Left lobe of liver (tissue), 2 donors: ENCODE measurements at regions not wholly inside any gene's neighbourhood (a gene's known extent, or its start where the extent isn't known, plus 50 kb on each side); places are given as distances from the start of the nearest gene placed in this dataset.
A peak's percentile ranks its signal among the peaks of the same experiment; 100 is the strongest.

ENCODE experiments used
- ATAC-seq: fragments of 200-7000 bp; cut with Tn5 transposase; one replicate; pipeline ENCODE4 v1.9.1; 2020; ENCODE audit warnings: mild to moderate bottlenecking, moderate library complexity
- DNase-seq: peaks from one replicate; pipeline ENCODE4 v3.0.0-alpha.2; 2020; ENCODE audit warnings: low spot score
- donor health status: DM: no; HTN: no; CAD: no; lungs with moderate emphysema.
- donor health status: DM: no; HTN: yes; CAD: no.

- DNase-seq (no peak), ATAC-seq (no peak)
Measured at GRCh38 chr11:92382311-92382710, 157.7 kb downstream of the FAT3 start.

- ATAC-seq (no peak), DNase-seq (no peak)
Measured at GRCh38 chr11:92383430-92383829, 158.8 kb downstream of the FAT3 start.

GRCh38 chr11:92384358-92384757 is 159.7 kb downstream of the FAT3 start:
- ATAC-seq (no peak), DNase-seq (no peak)

GRCh38 chr11:92384802-92385201 is 160.2 kb downstream of the FAT3 start:
- DNase-seq = no peak
- peak; percentile 29 for ATAC-seq

- ATAC-seq (no peak), DNase-seq (no peak)
Measured at GRCh38 chr11:92386577-92386976, 162.0 kb downstream of the FAT3 start.

GRCh38 chr11:92387859-92388258 is 163.2 kb downstream of the FAT3 start:
- no peak for ATAC-seq
- no peak for DNase-seq

GRCh38 chr11:92388380-92388779 is 163.8 kb downstream of the FAT3 start:
- no peak for DNase-seq

GRCh38 chr11:92390783-92391182 is 166.2 kb downstream of the FAT3 start:
- ATAC-seq (no peak), DNase-seq (no peak)

More at GRCh38 chr11:92388380-92388779, 163.8 kb downstream of the FAT3 start:
- ATAC-seq = no peak

GRCh38 chr11:92391364-92391763 is 166.7 kb downstream of the FAT3 start:
- DNase-seq (no peak), ATAC-seq (no peak)

- no peak for ATAC-seq
- DNase-seq = no peak
Measured at GRCh38 chr11:92391808-92392207, 167.2 kb downstream of the FAT3 start.

GRCh38 chr11:92393218-92393617 is 168.6 kb downstream of the FAT3 start:
- DNase-seq (no peak), ATAC-seq (no peak)

- DNase-seq = no peak
- peak; percentile 89 for ATAC-seq
Measured at GRCh38 chr11:92396133-92396532, 171.5 kb downstream of the FAT3 start.

GRCh38 chr11:92397221-92397755 is 172.7 kb downstream of the FAT3 start:
- ATAC-seq (no peak), DNase-seq (no peak)

GRCh38 chr11:92399705-92400104 is 175.1 kb downstream of the FAT3 start:
- no peak for ATAC-seq
- DNase-seq = no peak

- DNase-seq (no peak), ATAC-seq (no peak)
Measured at GRCh38 chr11:92401520-92401919, 176.9 kb downstream of the FAT3 start.

GRCh38 chr11:92406472-92406871 is 181.9 kb downstream of the FAT3 start:
- DNase-seq (no peak), ATAC-seq (no peak)

- DNase-seq = no peak
- ATAC-seq = no peak
Measured at GRCh38 chr11:92409355-92409754, 184.7 kb downstream of the FAT3 start.

GRCh38 chr11:92409956-92410355 is 185.3 kb downstream of the FAT3 start:
- no peak for DNase-seq

GRCh38 chr11:92410526-92410925 is 185.9 kb downstream of the FAT3 start:
- ATAC-seq (no peak), DNase-seq (no peak)

More at GRCh38 chr11:92409956-92410355, 185.3 kb downstream of the FAT3 start:
- no peak for ATAC-seq

- DNase-seq (no peak), ATAC-seq (no peak)
Measured at GRCh38 chr11:92411431-92411830, 186.8 kb downstream of the FAT3 start.

- DNase-seq (no peak), ATAC-seq (no peak)
Measured at GRCh38 chr11:92413757-92414513, 189.3 kb downstream of the FAT3 start.

GRCh38 chr11:92416971-92417725 is 192.5 kb downstream of the FAT3 start:
- ATAC-seq (no peak), DNase-seq (no peak)
